HG03196 (cell line): ENCODE measurements at regions not wholly inside any gene's neighbourhood (a gene's known extent, or its start where the extent isn't known, plus 50 kb on each side); places are given as distances from the start of the nearest gene placed in this dataset.
"Not testable (repeated sequence)": the region's sequence is repeated elsewhere in the genome, so short reads cannot be mapped to it uniquely, and the experiment has no call there.

ENCODE experiments used
- ATAC-seq: cut with Tn5 transposase; IDR thresholded peaks from one replicate; pipeline ENCODE4 v1.9.1; 2021; ENCODE audit not compliant: unreplicated experiment

GRCh38 chr15:70378126-70379031 is 280.7 kb upstream of the TLE3 start:
- ATAC-seq: no peak

- ATAC-seq: no peak
These were observed 279.4 kb upstream of the TLE3 start for GRCh38 chr15:70376929-70377691.

GRCh38 chr15:70376031-70376928 is 278.6 kb upstream of the TLE3 start:
- ATAC-seq: no peak

- ATAC-seq: no peak
These were observed 277.9 kb upstream of the TLE3 start for GRCh38 chr15:70375586-70375985.

- no peak for ATAC-seq
These were observed 277.3 kb upstream of the TLE3 start for GRCh38 chr15:70375006-70375431.

- no peak for ATAC-seq
These were observed 276.4 kb upstream of the TLE3 start for GRCh38 chr15:70374096-70374495.

- not testable (repeated sequence) for ATAC-seq
These were observed 275.7 kb upstream of the TLE3 start for GRCh38 chr15:70373439-70373838.

- not testable (repeated sequence) for ATAC-seq
These were observed 270.4 kb upstream of the TLE3 start for GRCh38 chr15:70367913-70368705.

- not testable (repeated sequence) for ATAC-seq
These were observed 266.3 kb upstream of the TLE3 start for GRCh38 chr15:70364023-70364422.

- no peak for ATAC-seq
These were observed 265.2 kb upstream of the TLE3 start for GRCh38 chr15:70362886-70363285.

GRCh38 chr15:70362350-70362749 is 264.6 kb upstream of the TLE3 start:
- ATAC-seq: no peak

GRCh38 chr15:70361891-70362290 is 264.2 kb upstream of the TLE3 start:
- no peak for ATAC-seq

GRCh38 chr15:70361106-70361505 is 263.4 kb upstream of the TLE3 start:
- ATAC-seq: no peak

GRCh38 chr15:70358871-70359647 is 261.3 kb upstream of the TLE3 start:
- no peak for ATAC-seq

GRCh38 chr15:70358011-70358819 is 260.5 kb upstream of the TLE3 start:
- no peak for ATAC-seq

GRCh38 chr15:70357453-70357852 is 259.7 kb upstream of the TLE3 start:
- no peak for ATAC-seq

- ATAC-seq: no peak
These were observed 259.2 kb upstream of the TLE3 start for GRCh38 chr15:70356919-70357318.

GRCh38 chr15:70356062-70356860 is 258.5 kb upstream of the TLE3 start:
- no peak for ATAC-seq
